ENCODE measurements at regions not wholly inside any gene's neighbourhood (a gene's known extent, or its start where the extent isn't known, plus 50 kb on each side); places are given as distances from the start of the nearest gene placed in this dataset.

DNA sequence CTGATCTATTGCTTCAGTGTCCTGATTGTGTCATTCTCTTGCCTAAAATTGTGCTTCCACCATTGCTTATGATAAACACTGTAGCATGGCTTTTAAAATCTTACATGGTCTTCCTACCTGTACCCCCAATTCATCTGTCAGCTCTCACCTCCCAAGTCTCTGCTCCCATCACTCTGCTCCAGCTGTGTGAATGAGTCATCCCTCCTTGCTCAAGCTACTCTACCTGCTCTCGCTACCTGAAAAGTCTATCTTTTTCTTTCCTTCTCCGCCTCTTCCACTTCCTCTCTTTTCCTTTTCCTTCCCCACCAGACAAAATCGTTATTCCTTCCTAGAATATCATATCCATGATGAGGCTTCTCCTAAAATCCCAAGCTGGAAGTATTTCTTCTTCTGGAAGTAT, 341.7 kb downstream of the PRELID2 start:
- TF ChIP-seq CTCF (IDR thresholded peaks at IDR 0.05; ENCODE audit: insufficient read depth, low read length) (no peak), POLR2AphosphoS5 (IDR thresholded peaks at IDR 0.05; ENCODE audit: low read depth) (no peak)
- TF ChIP-seq, protein P1, sequence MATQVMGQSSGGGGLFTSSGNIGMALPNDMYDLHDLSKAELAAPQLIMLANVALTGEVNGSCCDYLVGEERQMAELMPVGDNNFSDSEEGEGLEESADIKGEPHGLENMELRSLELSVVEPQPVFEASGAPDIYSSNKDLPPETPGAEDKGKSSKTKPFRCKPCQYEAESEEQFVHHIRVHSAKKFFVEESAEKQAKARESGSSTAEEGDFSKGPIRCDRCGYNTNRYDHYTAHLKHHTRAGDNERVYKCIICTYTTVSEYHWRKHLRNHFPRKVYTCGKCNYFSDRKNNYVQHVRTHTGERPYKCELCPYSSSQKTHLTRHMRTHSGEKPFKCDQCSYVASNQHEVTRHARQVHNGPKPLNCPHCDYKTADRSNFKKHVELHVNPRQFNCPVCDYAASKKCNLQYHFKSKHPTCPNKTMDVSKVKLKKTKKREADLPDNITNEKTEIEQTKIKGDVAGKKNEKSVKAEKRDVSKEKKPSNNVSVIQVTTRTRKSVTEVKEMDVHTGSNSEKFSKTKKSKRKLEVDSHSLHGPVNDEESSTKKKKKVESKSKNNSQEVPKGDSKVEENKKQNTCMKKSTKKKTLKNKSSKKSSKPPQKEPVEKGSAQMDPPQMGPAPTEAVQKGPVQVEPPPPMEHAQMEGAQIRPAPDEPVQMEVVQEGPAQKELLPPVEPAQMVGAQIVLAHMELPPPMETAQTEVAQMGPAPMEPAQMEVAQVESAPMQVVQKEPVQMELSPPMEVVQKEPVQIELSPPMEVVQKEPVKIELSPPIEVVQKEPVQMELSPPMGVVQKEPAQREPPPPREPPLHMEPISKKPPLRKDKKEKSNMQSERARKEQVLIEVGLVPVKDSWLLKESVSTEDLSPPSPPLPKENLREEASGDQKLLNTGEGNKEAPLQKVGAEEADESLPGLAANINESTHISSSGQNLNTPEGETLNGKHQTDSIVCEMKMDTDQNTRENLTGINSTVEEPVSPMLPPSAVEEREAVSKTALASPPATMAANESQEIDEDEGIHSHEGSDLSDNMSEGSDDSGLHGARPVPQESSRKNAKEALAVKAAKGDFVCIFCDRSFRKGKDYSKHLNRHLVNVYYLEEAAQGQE (IDR thresholded peaks at IDR 0.05; ENCODE audit: insufficient replicate concordance, low read depth), result no peak
